Thyroid gland (tissue), 4 donors: ENCODE measurements at regions not wholly inside any gene's neighbourhood (a gene's known extent, or its start where the extent isn't known, plus 50 kb on each side); places are given as distances from the start of the nearest gene placed in this dataset.

Experiments used
- DNase-seq, 2 donors: peaks; one replicate each; pipeline ENCODE4 v3.0.0-alpha.2; 2019
- H3K27ac ChIP-seq, 3 donors: fragments of 200-600 bp; sonication (generic); 1 replicate in 2 of 3; 2 replicates in 1 of 3; pipeline ENCODE4 v1.5.1; 2016 to 2019; ENCODE audit warnings: mild to moderate bottlenecking in 1 of 3, moderate library complexity in 1 of 3
- H3K27me3 ChIP-seq: fragments of 200-600 bp; sonication (generic); one replicate; pipeline ENCODE4 v1.5.1; 2019
- H3K36me3 ChIP-seq, 2 donors: fragments of 200-600 bp; sonication (generic); one replicate each; pipeline ENCODE4 v1.5.1; 2016 to 2019
- H3K4me1 ChIP-seq, 2 donors: fragments of 200-600 bp; sonication (generic); one replicate each; pipeline ENCODE4 v1.5.1; 2017 to 2019
- H3K4me3 ChIP-seq, 3 donors: fragments of 200-600 bp; sonication (generic); replicated peaks in 1 of 3; 1 replicate in 2 of 3; 2 replicates in 1 of 3; pipeline ENCODE4 v1.5.1; 2016; ENCODE audit warnings: mild to moderate bottlenecking in 1 of 3
- H3K9me3 ChIP-seq: fragments of 200-600 bp; sonication (generic); one replicate; pipeline ENCODE4 v1.5.1; 2017
- POLR2A ChIP-seq, 2 donors: fragments of 450-650 bp; IDR thresholded peaks; one replicate each; pipeline ENCODE4 v1.6.1; 2017; ENCODE audit warnings: antibody characterized with exemption in 2 of 2, mild to moderate bottlenecking in 2 of 2, moderate library complexity in 1 of 2
- WGBS, 2 donors: methylation state at CpG; one replicate each; pipeline ENCODE4 v1.1.5; 2017; 5-methylcytosine and 5-hydroxymethylcytosine counted together
- intact Hi-C: fragments of 100-400 bp; cut with DNase I; formaldehyde crosslinking; loops from one replicate; pipeline ENCODE4 v1.15.1; 2023
- TF ChIP-seq, protein P1 (sequence below), 6 experiments: fragments of 200-600 bp in 3 of 6; fragments of 450-650 bp in 3 of 6; sonication (generic) in 3 of 6; IDR thresholded peaks; one replicate each; pipeline ENCODE4 v1.5.1; 2016 to 2019; ENCODE audit warnings: antibody characterized with exemption in 6 of 6, mild to moderate bottlenecking in 2 of 6, inconsistent platforms in 1 of 6, moderate library complexity in 1 of 6

DNA sequence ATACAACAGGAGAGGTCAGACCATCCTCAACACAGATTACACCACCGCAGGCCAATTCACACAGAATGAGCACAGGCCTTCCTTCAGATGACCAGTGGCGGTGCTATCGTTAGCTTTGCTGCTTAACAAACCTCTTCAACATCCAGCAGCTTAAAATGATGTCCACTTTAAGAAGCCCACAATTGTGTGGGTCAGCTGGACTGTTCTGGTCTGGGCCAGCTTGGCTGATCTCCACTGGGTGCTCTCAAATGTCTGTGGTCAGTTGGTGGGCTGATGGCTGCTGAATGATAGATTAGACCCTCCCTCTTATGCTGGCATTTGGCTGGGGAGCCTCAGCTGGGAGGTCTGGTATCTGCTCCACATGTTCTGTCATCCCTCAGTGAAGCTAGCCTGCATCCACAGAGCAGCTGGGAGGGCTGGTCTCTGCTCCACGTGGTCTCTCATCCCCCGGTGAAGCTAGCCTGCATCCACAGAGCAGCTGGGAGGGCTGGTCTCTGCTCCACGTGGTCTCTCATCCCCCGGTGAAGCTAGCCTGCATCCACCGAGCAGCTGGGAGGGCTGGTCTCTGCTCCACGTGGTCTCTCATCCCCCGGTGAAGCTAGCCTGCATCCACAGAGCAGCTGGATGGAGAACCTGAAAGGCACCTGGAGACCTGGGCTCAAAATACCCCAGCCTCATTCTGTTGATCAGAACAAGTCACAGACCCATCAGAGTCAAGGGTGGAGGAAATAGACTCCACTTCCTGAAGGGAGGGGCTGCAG, 203.6 kb upstream of the DIO3 start:
- Histone ChIP-seq H3K9me3 (no peaks in the 10 kb centered on the region), H3K36me3 (no peaks in the 10 kb centered on the region), H3K4me1 (no peaks in the 10 kb centered on the region), H3K27me3 (no peaks in the 10 kb centered on the region), H3K4me3 (no peak overlapping the region), H3K27ac (no peak overlapping the region)
- TF ChIP-seq, protein P1, sequence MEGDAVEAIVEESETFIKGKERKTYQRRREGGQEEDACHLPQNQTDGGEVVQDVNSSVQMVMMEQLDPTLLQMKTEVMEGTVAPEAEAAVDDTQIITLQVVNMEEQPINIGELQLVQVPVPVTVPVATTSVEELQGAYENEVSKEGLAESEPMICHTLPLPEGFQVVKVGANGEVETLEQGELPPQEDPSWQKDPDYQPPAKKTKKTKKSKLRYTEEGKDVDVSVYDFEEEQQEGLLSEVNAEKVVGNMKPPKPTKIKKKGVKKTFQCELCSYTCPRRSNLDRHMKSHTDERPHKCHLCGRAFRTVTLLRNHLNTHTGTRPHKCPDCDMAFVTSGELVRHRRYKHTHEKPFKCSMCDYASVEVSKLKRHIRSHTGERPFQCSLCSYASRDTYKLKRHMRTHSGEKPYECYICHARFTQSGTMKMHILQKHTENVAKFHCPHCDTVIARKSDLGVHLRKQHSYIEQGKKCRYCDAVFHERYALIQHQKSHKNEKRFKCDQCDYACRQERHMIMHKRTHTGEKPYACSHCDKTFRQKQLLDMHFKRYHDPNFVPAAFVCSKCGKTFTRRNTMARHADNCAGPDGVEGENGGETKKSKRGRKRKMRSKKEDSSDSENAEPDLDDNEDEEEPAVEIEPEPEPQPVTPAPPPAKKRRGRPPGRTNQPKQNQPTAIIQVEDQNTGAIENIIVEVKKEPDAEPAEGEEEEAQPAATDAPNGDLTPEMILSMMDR (IDR thresholded peaks at IDR 0.05): no peak
- TF ChIP-seq POLR2A (IDR thresholded peaks at IDR 0.05): no peak
- no peak for DNase-seq
- WGBS, 2 donors: 86 to 94% methylated on average over 9 to 10 of the region's 10 CpGs
- intact Hi-C loops: no loop called here

DNA sequence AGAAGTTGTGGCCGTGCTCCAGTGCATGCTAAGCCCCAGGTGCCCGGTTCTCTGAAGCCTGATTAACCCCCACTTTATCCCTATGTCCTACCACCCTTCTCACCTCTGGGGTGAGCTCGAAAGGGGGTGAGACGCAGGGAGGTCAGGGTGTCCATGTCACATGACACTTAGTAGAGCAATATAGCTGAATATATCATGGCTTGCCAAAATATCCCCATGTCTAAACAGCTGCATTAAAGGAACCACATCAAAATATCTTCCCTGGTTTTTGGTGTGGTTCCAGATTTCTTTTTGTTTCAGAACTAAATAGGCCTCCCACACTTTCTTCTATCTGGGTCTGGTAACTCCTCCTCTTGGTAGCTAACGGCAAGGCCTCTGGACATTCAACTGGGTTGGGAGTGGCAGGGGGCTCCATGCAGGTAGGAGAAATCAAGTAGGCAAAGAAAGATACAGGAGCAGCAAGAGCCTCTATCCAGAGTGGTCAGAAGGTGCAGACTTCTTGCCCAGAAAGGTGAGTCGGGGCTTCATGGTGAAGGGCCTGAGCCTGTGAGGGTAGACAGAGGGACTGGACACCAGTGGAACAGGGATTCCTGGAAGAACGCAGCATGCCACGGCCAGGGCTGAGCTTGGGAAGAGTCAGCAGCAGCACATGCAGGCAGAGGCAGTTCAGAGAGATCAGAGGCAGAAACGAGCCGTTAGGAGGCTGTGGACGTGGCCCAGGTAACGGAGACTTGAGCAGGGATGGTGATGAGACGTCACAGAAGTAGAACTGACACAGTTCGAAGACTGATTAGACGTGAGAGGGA, 202.8 kb upstream of the DIO3 start:
- Histone ChIP-seq H3K9me3 (no peaks in the 10 kb centered on the region), H3K36me3 (no peaks in the 10 kb centered on the region), H3K4me1 (no peaks in the 10 kb centered on the region), H3K4me3 (no peak overlapping the region), H3K27me3 (no peaks in the 10 kb centered on the region), H3K27ac (no peak overlapping the region)
- DNase-seq: no peak
- TF ChIP-seq, protein P1 (IDR thresholded peaks at IDR 0.05): no peak
- TF ChIP-seq POLR2A (IDR thresholded peaks at IDR 0.05): no peak
- intact Hi-C loops: no loop called here
- 78 to 94% methylated on average over 15 of the region's 15 CpGs for WGBS, 2 donors

DNA sequence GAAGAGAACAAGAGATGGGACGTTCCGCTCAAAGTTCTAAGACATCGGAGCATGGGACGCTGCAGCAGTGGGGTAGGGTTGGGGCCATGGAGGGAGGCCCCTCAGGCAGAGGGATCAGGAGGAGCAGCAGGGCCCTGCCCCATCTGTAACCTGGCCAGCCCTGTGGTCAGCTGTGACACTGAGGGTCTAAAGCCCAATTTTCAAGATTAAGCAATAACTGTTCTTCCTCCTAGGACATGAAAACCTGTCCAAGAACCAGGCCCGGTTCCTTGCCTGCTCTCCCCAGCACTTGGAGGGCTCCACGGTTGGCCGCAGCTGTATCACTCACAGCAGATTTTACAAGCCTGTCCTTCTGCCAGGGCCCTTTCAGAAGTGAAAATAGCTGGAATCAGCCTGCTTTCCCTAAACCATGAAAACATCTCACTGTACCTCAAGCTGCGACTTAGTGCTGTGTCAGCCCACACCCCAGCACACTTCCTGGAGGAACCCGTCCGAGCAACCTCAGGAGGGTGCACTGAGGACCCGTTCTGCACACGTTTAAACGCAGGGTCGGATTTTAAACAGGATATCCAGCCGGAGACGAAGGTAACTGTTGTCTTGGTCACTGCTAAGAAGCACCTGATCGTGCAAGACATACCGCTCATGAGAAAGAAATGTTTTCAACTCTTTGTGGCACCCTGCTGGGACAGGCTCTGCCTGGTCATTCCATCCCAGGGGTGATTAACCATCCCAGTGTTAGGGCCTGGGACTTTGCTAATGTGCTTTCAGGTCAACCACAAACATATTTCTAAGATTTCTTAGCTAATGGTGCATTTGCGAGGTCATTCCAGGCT, 201.9 kb upstream of the DIO3 start:
- TF ChIP-seq, protein P1 (IDR thresholded peaks at IDR 0.05): no peak
- TF ChIP-seq POLR2A (IDR thresholded peaks at IDR 0.05): no peak
- H3K27ac ChIP-seq: peak overlapping the region in 2 of 3 donors; percentile 7 to 25
- H3K4me3 ChIP-seq: no peak overlapping the region
- H3K4me1 ChIP-seq: no peaks in the 10 kb centered on the region
- H3K36me3 ChIP-seq: no peaks in the 10 kb centered on the region
- DNase-seq: peak; percentile 49 to 68
- no peaks in the 10 kb centered on the region for H3K9me3 ChIP-seq
- H3K27me3 ChIP-seq: no peaks in the 10 kb centered on the region
- 46 to 55% methylated on average over 18 to 19 of the region's 19 CpGs for WGBS, 2 donors
- intact Hi-C loops: no loop called here

- no peak overlapping the region for H3K4me3 ChIP-seq
These were observed 201.0 kb upstream of the DIO3 start for GRCh38 chr14:101360054-101360911.

More at GRCh38 chr14:101360054-101360911, 201.0 kb upstream of the DIO3 start:
- peak in 1 of 2 donors; percentile 11 for DNase-seq
- 43 to 50% methylated on average over 20 to 21 of the region's 21 CpGs for WGBS, 2 donors
- Histone ChIP-seq H3K4me1 (no peaks in the 10 kb centered on the region), H3K27ac (peak overlapping the region in 2 of 3 donors; percentile 7 to 25), H3K36me3 (no peaks in the 10 kb centered on the region), H3K27me3 (no peaks in the 10 kb centered on the region), H3K9me3 (no peaks in the 10 kb centered on the region)
- TF ChIP-seq POLR2A (IDR thresholded peaks at IDR 0.05): no peak
- TF ChIP-seq, protein P1 (IDR thresholded peaks at IDR 0.05): no peak
- intact Hi-C loops: no loop called here
